ENCODE measurements at regions not wholly inside any gene's neighbourhood (a gene's known extent, or its start where the extent isn't known, plus 50 kb on each side); places are given as distances from the start of the nearest gene placed in this dataset.

DNA sequence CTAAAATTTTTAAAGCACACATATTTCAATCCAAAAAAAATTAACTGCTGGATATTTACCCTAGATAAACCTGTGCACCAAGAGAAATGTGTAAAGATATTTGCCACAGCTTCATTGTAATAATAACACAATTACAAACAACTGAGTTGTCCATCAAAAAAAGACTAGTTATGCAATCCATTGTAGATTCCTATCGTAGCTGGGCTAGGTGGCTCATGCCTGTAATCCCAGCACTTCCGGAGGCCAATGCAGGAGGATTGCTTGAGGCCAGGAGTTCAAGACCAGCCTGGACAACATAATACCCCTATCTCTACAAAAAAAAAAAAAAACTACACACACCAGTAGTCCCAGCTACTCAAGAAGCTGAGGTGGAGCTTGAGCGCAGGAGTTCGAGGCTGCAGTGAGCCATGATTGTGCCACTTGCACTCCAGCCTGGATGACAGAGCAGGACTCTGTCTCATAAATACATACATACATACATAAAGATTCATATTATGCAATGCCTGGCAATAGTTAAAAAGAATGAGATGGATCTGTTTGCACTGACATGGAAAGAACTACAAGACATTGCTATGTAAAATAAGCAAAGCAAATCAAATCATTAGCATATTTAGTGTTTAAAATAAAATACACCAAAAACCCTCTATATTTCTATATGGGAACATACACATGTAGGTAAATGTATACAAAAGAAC, 56.5 kb upstream of the CCDC28A start:
- DNase-seq, result no peak

DNA sequence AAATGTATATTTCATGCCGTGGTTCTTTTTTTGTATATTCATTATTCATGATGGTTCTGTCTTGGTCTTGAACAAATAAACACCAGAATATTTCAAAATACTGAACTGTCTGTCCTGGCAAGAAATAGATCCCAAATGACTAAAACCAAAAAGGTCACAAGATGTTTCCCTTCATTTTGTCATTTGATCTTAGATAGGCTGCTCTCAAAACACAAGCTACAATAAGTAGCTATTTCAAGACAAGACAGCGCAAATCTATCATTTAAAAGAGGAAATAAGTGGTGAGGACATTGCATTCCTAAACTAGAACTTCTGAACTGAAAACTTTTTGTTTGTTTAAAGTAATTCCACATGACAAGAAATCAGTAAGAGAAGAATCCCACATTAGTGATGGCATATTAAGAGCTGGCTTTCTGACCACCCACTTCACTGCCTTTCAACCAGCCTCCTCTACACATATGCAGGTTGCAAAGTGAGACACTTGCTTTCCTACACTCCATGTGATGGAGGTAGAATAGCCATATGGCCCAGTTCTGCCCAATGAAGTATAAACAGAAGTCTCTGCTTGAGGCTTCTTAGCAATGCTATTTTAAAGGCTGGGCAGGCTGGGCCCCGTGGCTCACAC, 54.4 kb upstream of the CCDC28A start:
- no peak for DNase-seq

DNA sequence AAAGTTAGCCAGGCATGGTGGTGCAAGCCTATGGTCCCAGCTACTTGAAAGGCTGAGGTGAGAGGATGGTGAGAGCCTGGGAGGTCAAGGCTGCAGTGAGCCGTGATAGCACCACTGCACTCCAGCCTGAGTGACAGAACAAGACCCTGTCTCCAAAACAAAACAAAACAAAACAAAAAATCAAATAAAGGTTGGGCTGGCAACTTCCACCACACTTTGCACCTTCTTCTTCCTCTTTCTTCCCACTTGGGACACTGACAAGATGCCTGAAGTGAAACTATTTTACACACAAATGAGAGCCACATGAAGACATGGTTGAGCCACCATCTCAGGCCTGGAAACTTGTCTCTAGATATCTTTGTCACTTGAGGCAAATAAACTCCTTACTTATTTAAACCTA, 53.8 kb upstream of the CCDC28A start:
- no peak for DNase-seq

DNA sequence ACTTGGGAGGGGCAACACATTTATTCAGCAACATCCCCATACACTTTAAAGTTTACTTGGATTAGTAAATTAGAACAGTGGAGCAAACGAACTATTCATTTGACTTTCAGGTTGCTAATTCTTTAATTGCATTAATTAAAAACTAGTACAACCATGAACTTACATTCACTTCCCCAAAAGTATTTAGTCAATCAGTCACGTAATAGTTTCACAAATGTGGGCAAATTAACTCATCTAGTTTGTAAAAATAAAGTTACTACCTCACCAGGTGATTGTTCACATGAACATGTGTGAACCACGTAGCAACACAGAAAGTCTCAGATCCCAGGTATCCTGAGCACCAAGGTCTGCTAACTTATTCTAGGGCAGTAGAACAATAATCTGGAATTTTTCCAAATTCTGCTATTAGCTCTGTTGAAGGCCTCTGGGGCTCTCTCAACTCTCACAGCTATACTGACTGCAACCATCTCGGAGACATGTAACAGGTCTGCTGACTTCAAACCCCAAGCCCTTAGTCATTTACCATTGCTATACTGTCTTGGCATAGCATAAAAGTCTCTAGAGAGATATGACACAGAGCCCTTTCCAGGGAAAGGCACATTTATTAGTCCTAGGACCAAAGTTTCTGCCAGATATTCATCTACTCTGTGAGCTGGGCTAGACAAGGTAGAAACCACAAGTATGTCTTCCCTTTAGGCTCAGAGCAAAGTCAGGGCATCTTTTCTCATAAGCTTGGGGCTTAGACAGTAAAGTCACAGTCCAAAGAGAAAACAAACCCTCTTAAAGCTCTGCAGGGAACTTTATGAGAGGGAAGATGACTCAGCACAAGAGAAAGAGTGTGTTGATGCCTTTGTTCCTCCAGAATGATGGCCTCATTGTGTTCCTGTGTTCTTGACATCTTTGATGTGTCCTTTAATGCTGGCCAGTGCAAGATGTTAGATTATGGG, 50.9 kb upstream of the CCDC28A start:
- peak in 1 of 2 experiments; percentile 5 for DNase-seq
